IMR-90 (cell line): ENCODE measurements at regions not wholly inside any gene's neighbourhood (a gene's known extent, or its start where the extent isn't known, plus 50 kb on each side); places are given as distances from the start of the nearest gene placed in this dataset.

Experiments used
- ATAC-seq: fragments of 200-7000 bp; cut with Tn5 transposase; 2 replicates; pipeline ENCODE4 v1.9.1; 2020; ENCODE audit warnings: low read depth, mild to moderate bottlenecking, moderate library complexity
- BruUV-seq: library from RNA; stranded (reverse); fragments of 400-500 nt; replicated peaks from 2 replicates; lab custom pipeline; 2021; lab: Mats Ljungman, UMichigan
- CTCF ChIA-PET: fragments of 300-600 bp; formaldehyde crosslinking; extraction: SDS; loops from one replicate; lab custom pipeline; 2021; ENCODE audit warnings: antibody characterized with exemption; lab: Yijun Ruan, JAX
- POLR2A ChIA-PET: fragments of 300-600 bp; sonication (Branson Sonifier 250); formaldehyde crosslinking; loops from one replicate; lab custom pipeline; 2022; ENCODE audit warnings: antibody characterized with exemption; ENCODE audit not compliant: unreplicated experiment; lab: Charles Lee
- DNase-seq: peaks from one replicate; pipeline ENCODE4 v3.0.0; 2013
- H2AFZ ChIP-seq: replicated peaks from 2 replicates; pipeline ENCODE3; 2013; ENCODE audit warnings: low read length, mild to moderate bottlenecking; ENCODE audit not compliant: poor library complexity
- H2AK5ac ChIP-seq: 2 replicates; pipeline ENCODE4 v1.6.1; 2013; ENCODE audit warnings: low read depth, low read length, inconsistent platforms
- H2AK9ac ChIP-seq: replicated peaks from 2 replicates; pipeline ENCODE3; 2013; ENCODE audit warnings: mild to moderate bottlenecking, low read depth, low read length, moderate library complexity; ENCODE audit not compliant: poor library complexity
- H2BK120ac ChIP-seq: 2 replicates; pipeline ENCODE4 v1.6.1; 2013; ENCODE audit warnings: low read depth, low read length, inconsistent platforms
- H2BK15ac ChIP-seq: 3 replicates; pipeline ENCODE4 v1.6.1; 2013; ENCODE audit warnings: low read depth, low read length, inconsistent platforms
- H2BK20ac ChIP-seq: 2 replicates; pipeline ENCODE4 v1.6.1; 2013; ENCODE audit warnings: low read depth, mild to moderate bottlenecking, inconsistent platforms, low read length, moderate library complexity
- H2BK5ac ChIP-seq: 2 replicates; pipeline ENCODE4 v1.6.1; 2013; ENCODE audit warnings: mild to moderate bottlenecking, low read depth, low read length, inconsistent platforms; ENCODE audit not compliant: poor library complexity, severe bottlenecking
- H3K14ac ChIP-seq: replicated peaks from 2 replicates; pipeline ENCODE4 v1.6.1; 2013; ENCODE audit warnings: low read depth, low read length, inconsistent platforms
- H3K18ac ChIP-seq: 2 replicates; pipeline ENCODE4 v1.6.1; 2013; ENCODE audit warnings: low read depth, low read length, control low read depth
- H3K23ac ChIP-seq: 2 replicates; pipeline ENCODE4 v1.6.1; 2013; ENCODE audit warnings: low read depth, low read length, inconsistent platforms
- H3K27ac ChIP-seq: 2 replicates; pipeline ENCODE4 v1.5.1; 2013; ENCODE audit warnings: mild to moderate bottlenecking, control low read depth, low read length; ENCODE audit not compliant: insufficient read depth
- H3K27me3 ChIP-seq: 2 replicates; pipeline ENCODE4 v1.6.1; 2013; ENCODE audit warnings: low read length; ENCODE audit not compliant: control insufficient read depth, insufficient read depth
- H3K36me3 ChIP-seq: 2 replicates; pipeline ENCODE4 v1.6.1; 2013; ENCODE audit warnings: low read length, mixed read lengths; ENCODE audit not compliant: control insufficient read depth, insufficient read depth
- H3K4ac ChIP-seq: 2 replicates; pipeline ENCODE4 v1.6.1; 2013; ENCODE audit warnings: low read depth, low read length, inconsistent platforms
- H3K4me1 ChIP-seq: 2 replicates; pipeline ENCODE4 v1.6.1; 2013; ENCODE audit warnings: low read length, mixed read lengths; ENCODE audit not compliant: control insufficient read depth, insufficient read depth
- H3K4me2 ChIP-seq: 2 replicates; pipeline ENCODE4 v1.6.1; 2013; ENCODE audit warnings: low read depth, mild to moderate bottlenecking, control low read depth, low read length, moderate library complexity
- H3K4me3 ChIP-seq: 2 replicates; pipeline ENCODE4 v1.5.1; 2013; ENCODE audit warnings: low read depth, mild to moderate bottlenecking, control low read depth, low read length, moderate library complexity; ENCODE audit not compliant: insufficient read depth
- H3K56ac ChIP-seq: 2 replicates; pipeline ENCODE4 v1.6.1; 2013; ENCODE audit warnings: low read length, inconsistent platforms; ENCODE audit not compliant: insufficient read depth; ENCODE audit errors: extremely low read depth
- H3K79me1 ChIP-seq, 2 experiments: 2 replicates each; pipeline ENCODE4 v1.6.1; 2013; ENCODE audit warnings: low read length in 2 of 2, inconsistent platforms in 1 of 2, low read depth in 1 of 2
- H3K9ac ChIP-seq: 2 replicates; pipeline ENCODE4 v1.6.1; 2013; ENCODE audit warnings: low read depth, low read length, control low read depth
- H3K9me1 ChIP-seq: 2 replicates; pipeline ENCODE4 v1.6.1; 2013; ENCODE audit warnings: low read length, inconsistent platforms; ENCODE audit not compliant: insufficient read depth
- H3K9me3 ChIP-seq: 2 replicates; pipeline ENCODE4 v1.6.1; 2013; ENCODE audit warnings: low read length; ENCODE audit not compliant: control insufficient read depth, insufficient read depth
- H4K20me1 ChIP-seq: 2 replicates; pipeline ENCODE4 v1.6.1; 2013; ENCODE audit warnings: low read length, inconsistent platforms; ENCODE audit not compliant: insufficient read depth
- H4K5ac ChIP-seq: 2 replicates; pipeline ENCODE4 v1.6.1; 2013; ENCODE audit warnings: mild to moderate bottlenecking, low read depth, low read length, control low read depth
- H4K8ac ChIP-seq, 2 experiments: 2 replicates each; pipeline ENCODE4 v1.6.1; 2013; ENCODE audit warnings: low read depth in 2 of 2, low read length in 2 of 2, control low read depth in 1 of 2, inconsistent platforms in 1 of 2
- H4K91ac ChIP-seq: 2 replicates; pipeline ENCODE4 v1.6.1; 2013; ENCODE audit warnings: low read depth, low read length, inconsistent platforms; ENCODE audit not compliant: insufficient read depth
- BHLHE40 ChIP-seq: fragments of 150-350 bp; IDR thresholded peaks from 2 replicates; pipeline ENCODE4 v1.6.1; 2016; ENCODE audit warnings: mild to moderate bottlenecking, low read depth, low read length
- CEBPB ChIP-seq: IDR thresholded peaks from 2 replicates; pipeline ENCODE4 v1.6.1; 2012; ENCODE audit warnings: low read depth, low read length, improper control_type of control experiment
- CHD1 ChIP-seq: IDR thresholded peaks from 2 replicates; pipeline ENCODE4 v1.6.1; 2012; ENCODE audit warnings: low read depth, low read length, improper control_type of control experiment
- FOS ChIP-seq: fragments of 150-350 bp; IDR thresholded peaks from 2 replicates; pipeline ENCODE4 v1.6.1; 2016; ENCODE audit warnings: low read depth, low read length
- MAFK ChIP-seq: IDR thresholded peaks from 2 replicates; pipeline ENCODE4 v1.6.1; 2012; ENCODE audit warnings: low read depth, low read length, improper control_type of control experiment
- MAZ ChIP-seq: IDR thresholded peaks from 2 replicates; pipeline ENCODE4 v1.6.1; 2012; ENCODE audit warnings: low read depth, mild to moderate bottlenecking, low read length, improper control_type of control experiment, moderate library complexity, borderline replicate concordance
- MXI1 ChIP-seq: IDR thresholded peaks from 2 replicates; pipeline ENCODE4 v1.6.1; 2012; ENCODE audit warnings: low read depth, mild to moderate bottlenecking, low read length, moderate library complexity, borderline replicate concordance
- NFE2L2 ChIP-seq: fragments of 150-350 bp; IDR thresholded peaks from 2 replicates; pipeline ENCODE4 v1.6.1; 2016; ENCODE audit warnings: low read depth, mild to moderate bottlenecking, low read length
- POLR2A ChIP-seq: IDR thresholded peaks from 2 replicates; pipeline ENCODE4 v1.6.1; 2012; ENCODE audit warnings: mild to moderate bottlenecking, low read depth, low read length
- RAD21 ChIP-seq: IDR thresholded peaks from 2 replicates; pipeline ENCODE4 v1.6.1; 2012; ENCODE audit warnings: low read length, improper control_type of control experiment
- RCOR1 ChIP-seq: IDR thresholded peaks from 2 replicates; pipeline ENCODE4 v1.6.1; 2012; ENCODE audit warnings: mild to moderate bottlenecking, low read length, improper control_type of control experiment; ENCODE audit not compliant: insufficient replicate concordance
- RFX5 ChIP-seq: IDR thresholded peaks from 2 replicates; pipeline ENCODE4 v1.8.0; 2012; ENCODE audit warnings: low read depth, mild to moderate bottlenecking, low read length, moderate library complexity
- WGBS, 2 experiments: methylation state at CpG; one replicate each; pipeline versions ENCODE4 v1.1.5 to v1.1.7; 2013; ENCODE audit warnings: missing lambda C conversion rate in 2 of 2; ENCODE audit not compliant: insufficient read length in 1 of 2; ENCODE audit errors: extremely low coverage in 2 of 2; 5-methylcytosine and 5-hydroxymethylcytosine counted together
- dilution Hi-C: fragments of 300-500 bp; cut with HindIII; formaldehyde crosslinking; loops from one replicate; pipeline ENCODE4 v1.14.3; 2018; ENCODE audit warnings: low sequenced_read_pairs; ENCODE audit not compliant: unreplicated experiment
- in situ Hi-C: fragments of 300-500 bp; cut with MboI; formaldehyde crosslinking; loops from 3 replicates; pipeline ENCODE4 v1.14.3; 2019; ENCODE audit warnings: low sequenced_read_pairs, inconsistent platforms, mixed read lengths
- intact Hi-C: fragments of 100-400 bp; cut with micrococcal nuclease; formaldehyde crosslinking; loops from 2 replicates; pipeline ENCODE4 v1.10.0; 2022
- TF ChIP-seq, protein P1 (sequence below): fragments of 150-350 bp; IDR thresholded peaks from 2 replicates; pipeline ENCODE4 v1.6.1; 2017; ENCODE audit warnings: mild to moderate bottlenecking, antibody characterized with exemption, low read length, low read depth
- TF ChIP-seq, protein P2 (sequence below): fragments of 150-350 bp; IDR thresholded peaks from 2 replicates; pipeline ENCODE4 v1.6.1; 2016; ENCODE audit warnings: low read depth, mild to moderate bottlenecking, low read length, moderate library complexity, borderline replicate concordance
- TF ChIP-seq, protein P3 (sequence below): conservative IDR thresholded peaks from 2 replicates; pipeline ENCODE4 v1.5.1; 2012; ENCODE audit warnings: mild to moderate bottlenecking, low read depth, low read length, improper control_type of control experiment

- CTCF ChIA-PET, result no interaction called here
- no peak overlapping the region for H4K8ac ChIP-seq
- intact Hi-C loops, result no loop called here
These were observed 387.9 kb downstream of the METTL4 start for GRCh38 chr18:2183432-2183831.

More at GRCh38 chr18:2183432-2183831, 387.9 kb downstream of the METTL4 start:
- no peak overlapping the region for H2BK20ac ChIP-seq
- no peak overlapping the region for H2BK5ac ChIP-seq
- BruUV-seq, result no TSS peak
- no peak overlapping the region for H3K27ac ChIP-seq
- H4K91ac ChIP-seq, result no peak overlapping the region
- in situ Hi-C loops (no loop called here), dilution Hi-C loops (no loop called here)
- H3K9me3 ChIP-seq, result peaks cover 2% of the 10 kb centered on the region; the same call in 1 of the 2 replicates
- no peak overlapping the region for H3K23ac ChIP-seq
- H3K4me3 ChIP-seq, result no peak overlapping the region
- H3K9ac ChIP-seq, result no peak overlapping the region
- H3K36me3 ChIP-seq, result no peaks in the 10 kb centered on the region
- no peak overlapping the region for H3K4me2 ChIP-seq
- no peak overlapping the region for H3K4ac ChIP-seq
- no peak overlapping the region for H2AK5ac ChIP-seq
- no peaks in the 10 kb centered on the region for H3K9me1 ChIP-seq
- H2AFZ ChIP-seq, result no peak overlapping the region
- H2BK120ac ChIP-seq, result no peak overlapping the region
- H3K14ac ChIP-seq, result no peak overlapping the region
- no peaks in the 10 kb centered on the region for H3K27me3 ChIP-seq
- TF ChIP-seq CEBPB, result no peak
- TF ChIP-seq RAD21, result no peak
- TF ChIP-seq CHD1, result no peak
- TF ChIP-seq, protein P1, sequence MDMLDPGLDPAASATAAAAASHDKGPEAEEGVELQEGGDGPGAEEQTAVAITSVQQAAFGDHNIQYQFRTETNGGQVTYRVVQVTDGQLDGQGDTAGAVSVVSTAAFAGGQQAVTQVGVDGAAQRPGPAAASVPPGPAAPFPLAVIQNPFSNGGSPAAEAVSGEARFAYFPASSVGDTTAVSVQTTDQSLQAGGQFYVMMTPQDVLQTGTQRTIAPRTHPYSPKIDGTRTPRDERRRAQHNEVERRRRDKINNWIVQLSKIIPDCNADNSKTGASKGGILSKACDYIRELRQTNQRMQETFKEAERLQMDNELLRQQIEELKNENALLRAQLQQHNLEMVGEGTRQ, result no peak
- TF ChIP-seq POLR2A, result no peak
- no peak for TF ChIP-seq MXI1
- TF ChIP-seq RFX5, result no peak
- no peak for TF ChIP-seq MAZ
- TF ChIP-seq FOS, result no peak
- no peak for TF ChIP-seq MAFK
- TF ChIP-seq, protein P2, sequence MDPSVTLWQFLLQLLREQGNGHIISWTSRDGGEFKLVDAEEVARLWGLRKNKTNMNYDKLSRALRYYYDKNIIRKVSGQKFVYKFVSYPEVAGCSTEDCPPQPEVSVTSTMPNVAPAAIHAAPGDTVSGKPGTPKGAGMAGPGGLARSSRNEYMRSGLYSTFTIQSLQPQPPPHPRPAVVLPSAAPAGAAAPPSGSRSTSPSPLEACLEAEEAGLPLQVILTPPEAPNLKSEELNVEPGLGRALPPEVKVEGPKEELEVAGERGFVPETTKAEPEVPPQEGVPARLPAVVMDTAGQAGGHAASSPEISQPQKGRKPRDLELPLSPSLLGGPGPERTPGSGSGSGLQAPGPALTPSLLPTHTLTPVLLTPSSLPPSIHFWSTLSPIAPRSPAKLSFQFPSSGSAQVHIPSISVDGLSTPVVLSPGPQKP, result no peak
- no peak for TF ChIP-seq BHLHE40
- TF ChIP-seq NFE2L2, result no peak
- no peak for TF ChIP-seq RCOR1
- TF ChIP-seq, protein P3, sequence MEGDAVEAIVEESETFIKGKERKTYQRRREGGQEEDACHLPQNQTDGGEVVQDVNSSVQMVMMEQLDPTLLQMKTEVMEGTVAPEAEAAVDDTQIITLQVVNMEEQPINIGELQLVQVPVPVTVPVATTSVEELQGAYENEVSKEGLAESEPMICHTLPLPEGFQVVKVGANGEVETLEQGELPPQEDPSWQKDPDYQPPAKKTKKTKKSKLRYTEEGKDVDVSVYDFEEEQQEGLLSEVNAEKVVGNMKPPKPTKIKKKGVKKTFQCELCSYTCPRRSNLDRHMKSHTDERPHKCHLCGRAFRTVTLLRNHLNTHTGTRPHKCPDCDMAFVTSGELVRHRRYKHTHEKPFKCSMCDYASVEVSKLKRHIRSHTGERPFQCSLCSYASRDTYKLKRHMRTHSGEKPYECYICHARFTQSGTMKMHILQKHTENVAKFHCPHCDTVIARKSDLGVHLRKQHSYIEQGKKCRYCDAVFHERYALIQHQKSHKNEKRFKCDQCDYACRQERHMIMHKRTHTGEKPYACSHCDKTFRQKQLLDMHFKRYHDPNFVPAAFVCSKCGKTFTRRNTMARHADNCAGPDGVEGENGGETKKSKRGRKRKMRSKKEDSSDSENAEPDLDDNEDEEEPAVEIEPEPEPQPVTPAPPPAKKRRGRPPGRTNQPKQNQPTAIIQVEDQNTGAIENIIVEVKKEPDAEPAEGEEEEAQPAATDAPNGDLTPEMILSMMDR, result no peak
- no peak overlapping the region for H2AK9ac ChIP-seq
- DNase-seq (no peak), ATAC-seq (no peak)
- H3K79me1 ChIP-seq, result no peaks in the 10 kb centered on the region
- 71% methylated on average over 1 of the region's 5 CpGs; no CpG with 5 or more reads in 1 of the 2 experiments for WGBS, 2 experiments
- no peak overlapping the region for H3K56ac ChIP-seq
- no peak overlapping the region for H2BK15ac ChIP-seq
- POLR2A ChIA-PET, result no interaction called here
- no peak overlapping the region for H4K5ac ChIP-seq
- H3K18ac ChIP-seq, result no peak overlapping the region
- no peaks in the 10 kb centered on the region for H4K20me1 ChIP-seq
- H3K4me1 ChIP-seq, result no peaks in the 10 kb centered on the region
